HL-60 (cell line): ENCODE measurements at regions not wholly inside any gene's neighbourhood (a gene's known extent, or its start where the extent isn't known, plus 50 kb on each side); places are given as distances from the start of the nearest gene placed in this dataset.

Source experiments
- CTCF ChIP-seq: IDR thresholded peaks from one replicate; pipeline ENCODE4 v1.5.1; 2011; ENCODE audit warnings: low read length, control low read depth, inconsistent platforms; ENCODE audit not compliant: insufficient read depth
- POLR2AphosphoS5 ChIP-seq: IDR thresholded peaks from 2 replicates; pipeline ENCODE4 v1.6.1; 2012; ENCODE audit warnings: low read depth
- REST ChIP-seq: IDR thresholded peaks from 2 replicates; pipeline ENCODE4 v1.6.1; 2012; ENCODE audit warnings: low read depth; ENCODE audit not compliant: insufficient replicate concordance
- SPI1 ChIP-seq: IDR thresholded peaks from 2 replicates; pipeline ENCODE4 v1.6.1; 2012; ENCODE audit warnings: low read depth, mild to moderate bottlenecking, borderline replicate concordance

GRCh38 chr11:107203656-107204055, 185.4 kb upstream of the GUCY1A2 start:
- TF ChIP-seq CTCF: no peak
- TF ChIP-seq REST: no peak
- TF ChIP-seq POLR2AphosphoS5: no peak
- TF ChIP-seq SPI1: no peak
